Stimulated activated CD8-positive, alpha-beta memory T cell treated with anti-CD3 and anti-CD28 coated beads, Interleukin-15, amount 100 ng/mL, for 24 hours (primary cell): ENCODE measurements at regions not wholly inside any gene's neighbourhood (a gene's known extent, or its start where the extent isn't known, plus 50 kb on each side); places are given as distances from the start of the nearest gene placed in this dataset.

Source experiments
- DNase-seq: peaks from one replicate; pipeline ENCODE4 v3.0.0-alpha.2; 2020; ENCODE audit warnings: low read depth

DNA sequence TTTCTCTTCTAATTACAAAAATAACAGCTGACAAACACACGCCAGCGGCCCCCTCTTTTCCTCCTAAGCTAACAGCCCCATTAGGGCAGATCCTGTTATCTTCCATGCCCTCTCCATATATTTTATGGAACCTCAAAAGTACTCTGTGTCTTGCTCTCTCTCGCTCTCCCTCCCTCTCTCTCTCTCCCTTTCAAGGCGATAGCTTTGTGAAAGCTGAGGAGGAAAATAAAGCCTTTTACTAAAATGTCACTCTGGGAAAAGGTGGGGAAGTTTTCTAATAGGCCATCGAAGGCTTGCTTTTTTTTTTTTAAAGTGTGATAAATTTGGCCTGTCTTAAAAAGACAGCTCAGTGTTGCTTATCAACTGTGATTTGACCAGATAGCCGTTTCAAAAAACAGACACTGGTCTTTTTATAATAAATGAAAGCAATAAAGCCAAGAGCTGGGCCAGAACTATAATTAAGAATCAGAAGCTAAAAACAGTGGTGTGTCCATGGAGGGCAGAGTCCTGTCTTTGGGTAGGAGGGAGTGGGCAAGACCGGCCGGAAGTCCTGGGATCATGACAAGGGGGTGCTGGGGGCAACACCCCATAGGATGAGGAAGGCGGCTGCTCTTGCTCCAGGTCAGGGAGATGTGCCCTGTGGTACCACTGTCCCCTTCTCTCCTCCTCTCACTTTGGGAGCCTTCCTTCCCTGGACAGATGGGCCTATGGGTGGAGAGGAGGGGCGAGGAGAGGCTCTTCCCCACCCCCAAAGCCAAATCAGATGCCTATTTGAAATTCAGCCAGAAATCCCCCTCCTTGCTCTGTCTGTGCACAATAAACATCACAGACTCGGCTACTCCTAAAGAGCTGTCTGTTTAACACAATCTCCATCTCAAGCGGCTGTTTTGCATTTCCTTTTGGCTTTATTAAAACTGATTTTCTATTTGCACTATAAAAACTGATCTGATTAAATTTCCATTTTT lies 267.2 kb downstream of the BUD13 start:
- no peak for DNase-seq

DNA sequence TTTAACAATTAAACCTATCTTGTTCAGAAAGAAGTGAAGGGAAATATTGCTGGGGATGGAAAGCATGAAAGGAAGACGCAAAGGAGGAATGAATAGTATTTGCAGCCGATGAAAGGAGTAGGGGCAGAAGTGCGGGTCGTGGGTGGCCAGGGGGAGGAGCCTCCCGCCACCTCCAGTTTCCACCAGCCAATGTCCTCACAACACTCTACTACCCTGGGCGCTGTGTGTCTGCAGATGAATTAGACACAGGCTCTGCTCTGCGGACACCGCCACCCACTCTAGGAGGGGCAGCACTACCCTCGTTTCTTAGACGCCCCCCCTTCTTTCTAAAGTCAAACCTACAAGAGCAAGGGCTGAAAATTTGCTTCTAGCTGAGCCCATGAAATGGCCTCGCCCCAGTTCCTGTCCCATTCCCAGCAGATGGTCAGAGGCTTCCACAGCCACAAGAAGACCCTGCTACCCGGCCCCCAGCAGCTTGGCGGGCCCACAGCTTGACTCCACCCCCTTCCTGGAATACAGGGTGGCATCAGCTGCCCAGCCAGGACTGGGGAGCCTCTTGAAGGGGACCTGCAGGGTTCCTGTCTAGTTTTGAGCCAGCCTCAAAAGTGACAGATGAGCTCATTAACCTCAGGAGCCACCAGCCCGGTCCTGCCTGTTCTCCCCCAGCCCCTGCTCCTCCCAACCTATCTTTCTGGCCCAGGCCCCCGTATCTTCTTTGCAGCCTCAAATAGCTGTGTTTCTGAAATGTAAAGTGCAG lies 268.1 kb downstream of the BUD13 start:
- no peak for DNase-seq

GRCh38 chr11:116503216-116504160 lies 269.3 kb downstream of the BUD13 start:
- no peak for DNase-seq

DNA sequence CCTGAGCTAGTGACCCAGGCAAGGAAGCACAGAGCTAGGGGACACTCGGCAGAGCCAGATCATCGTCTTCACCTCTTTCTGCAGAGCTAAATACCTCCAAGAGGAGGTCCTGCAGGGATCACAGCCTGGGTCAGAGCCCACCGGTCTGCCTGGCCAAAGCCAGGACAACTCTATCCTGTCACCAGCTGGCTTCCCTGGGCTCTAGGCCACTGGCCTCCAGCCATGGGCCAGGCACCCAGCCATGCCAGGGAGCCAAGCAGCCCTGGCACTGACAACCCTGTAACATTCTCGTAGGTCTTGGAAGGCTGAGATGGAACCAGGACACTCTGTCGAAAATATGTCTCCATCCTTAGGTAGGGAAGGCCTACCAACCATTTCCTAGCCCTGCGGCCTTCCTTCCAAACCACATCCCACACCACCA lies 270.1 kb downstream of the BUD13 start:
- DNase-seq = no peak

GRCh38 chr11:116501728-116502127 lies 271.1 kb downstream of the BUD13 start:
- DNase-seq = no peak

DNA sequence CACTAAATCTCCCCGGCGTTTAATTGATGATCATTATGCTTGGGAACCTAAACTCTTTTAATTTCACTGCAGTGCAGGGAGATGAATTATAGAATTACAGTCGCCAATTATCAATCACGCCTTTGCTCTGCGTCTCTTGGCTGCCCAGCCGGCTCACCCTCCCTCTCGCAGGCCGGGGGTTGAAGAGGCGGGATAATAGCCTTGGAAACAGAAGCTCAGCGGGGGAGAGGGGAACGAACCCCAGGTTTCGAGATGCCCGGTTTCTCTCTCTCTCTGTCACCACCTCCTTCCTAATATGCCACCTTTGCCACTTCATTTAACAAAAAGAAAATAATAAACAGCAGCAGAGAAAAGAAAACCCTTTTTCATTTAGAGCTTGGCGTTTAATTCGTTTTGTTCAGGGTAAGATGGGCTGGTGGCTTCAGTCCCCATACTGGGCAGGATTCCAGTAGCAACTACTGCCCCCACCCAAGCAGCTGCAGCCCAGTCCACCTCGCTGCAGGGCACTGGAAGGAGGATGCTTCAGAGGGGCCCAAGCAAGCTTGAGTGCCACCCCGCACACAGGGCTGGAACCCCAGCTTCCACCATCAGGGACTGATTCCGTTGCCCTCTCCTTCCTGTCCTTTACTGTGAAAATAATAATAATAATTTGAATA lies 271.7 kb downstream of the BUD13 start:
- no peak for DNase-seq

DNA sequence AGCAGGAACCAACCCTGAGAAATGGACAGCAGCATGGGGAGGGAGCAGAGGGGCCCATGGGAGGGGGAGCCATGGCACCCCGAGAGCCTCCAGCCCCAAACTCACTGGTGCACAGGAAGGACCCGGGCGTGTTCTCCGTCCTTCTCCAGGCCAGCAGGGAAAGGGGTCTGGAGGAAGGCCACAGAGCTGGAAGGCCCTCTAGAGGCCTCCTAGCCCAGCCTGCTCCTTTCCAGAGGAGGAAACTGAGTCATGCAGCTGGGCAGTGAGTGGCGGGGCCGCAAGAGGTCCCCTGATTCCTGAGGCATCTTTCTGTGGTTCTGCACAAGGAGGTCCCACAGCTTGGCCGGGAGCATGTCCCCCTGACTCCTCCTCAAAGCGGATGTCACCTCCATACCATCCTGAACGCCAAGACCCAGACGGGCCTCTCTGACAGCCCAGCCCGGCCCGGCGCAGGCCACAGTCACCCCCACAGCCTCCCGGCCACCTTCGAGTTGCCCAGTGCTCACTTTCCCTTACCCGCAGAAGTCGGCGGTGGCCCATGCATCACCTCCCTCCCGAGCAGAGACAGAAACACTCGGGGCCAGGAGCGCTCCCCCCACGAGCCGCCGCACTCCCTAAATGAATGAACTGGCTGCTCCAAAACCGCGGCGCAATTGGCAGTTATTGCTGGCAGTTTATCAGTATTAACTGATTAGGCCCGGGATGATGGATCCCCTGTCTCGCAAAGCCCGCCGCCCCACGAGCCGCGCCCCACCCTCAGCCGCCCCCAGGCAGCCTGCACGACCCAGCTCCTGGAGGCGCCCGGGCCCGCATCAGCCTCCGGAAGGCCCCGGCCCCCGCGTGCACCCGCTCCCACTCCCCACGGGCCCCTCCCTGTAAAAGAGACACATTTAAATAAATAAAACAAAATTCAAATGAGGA lies 272.5 kb downstream of the BUD13 start:
- DNase-seq = no peak

- DNase-seq = peak; percentile 10
Measured at GRCh38 chr11:116499396-116500003, 273.3 kb downstream of the BUD13 start.

DNA sequence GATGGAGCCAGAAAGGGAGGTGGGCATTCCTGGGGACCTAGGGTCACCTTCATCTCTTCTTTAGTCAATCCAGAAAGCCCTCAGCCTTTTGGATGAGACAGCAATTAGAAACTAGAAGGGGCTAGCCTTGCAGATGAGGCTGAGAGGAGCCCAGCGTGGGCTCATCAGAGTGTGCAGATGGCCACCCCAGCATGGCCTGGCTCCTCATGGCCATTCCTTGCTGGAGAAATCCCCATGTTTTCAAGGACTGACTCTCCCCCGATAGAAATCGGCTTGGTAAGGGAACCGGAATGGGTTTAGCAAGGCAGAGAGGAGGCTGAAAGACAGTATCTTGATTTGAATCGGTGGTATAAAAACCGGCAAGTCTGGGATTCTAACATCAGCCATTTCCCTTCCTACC lies 274.6 kb downstream of the BUD13 start:
- no peak for DNase-seq

- DNase-seq = no peak
Measured at GRCh38 chr11:116492600-116492999, 280.2 kb downstream of the BUD13 start.

GRCh38 chr11:116488836-116489389 lies 283.9 kb downstream of the BUD13 start:
- DNase-seq = no peak

- no peak for DNase-seq
Measured at GRCh38 chr11:116485425-116485824, 287.4 kb downstream of the BUD13 start.

GRCh38 chr11:116482716-116483115 lies 290.1 kb downstream of the BUD13 start:
- DNase-seq = no peak

DNA sequence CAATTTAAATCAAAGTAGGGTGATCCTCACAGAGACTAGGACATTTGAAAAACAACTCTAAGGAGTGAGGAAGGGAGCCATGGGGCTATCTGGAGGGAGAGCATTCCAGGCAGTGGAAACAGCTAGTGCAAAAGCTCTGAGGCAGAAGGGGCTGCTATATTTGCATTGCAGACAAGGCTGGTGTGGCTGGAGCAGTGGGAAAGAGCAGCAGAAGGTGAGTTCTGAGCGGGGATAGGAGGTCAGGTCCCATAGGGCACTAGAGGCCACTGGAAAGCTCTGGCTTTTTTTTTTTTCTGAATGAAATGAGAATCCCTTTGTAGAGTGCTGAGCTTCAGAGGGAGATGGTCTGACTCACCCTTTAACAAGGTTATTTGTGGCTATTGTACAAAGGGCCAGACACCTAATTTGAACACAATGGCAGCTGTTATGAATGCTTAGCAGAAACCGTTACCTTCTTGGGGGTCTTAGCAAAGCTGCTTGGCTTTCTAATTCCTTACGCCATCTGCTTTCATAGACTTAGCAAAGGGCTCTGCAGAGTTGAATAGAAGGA lies 291.6 kb downstream of the BUD13 start:
- no peak for DNase-seq

DNA sequence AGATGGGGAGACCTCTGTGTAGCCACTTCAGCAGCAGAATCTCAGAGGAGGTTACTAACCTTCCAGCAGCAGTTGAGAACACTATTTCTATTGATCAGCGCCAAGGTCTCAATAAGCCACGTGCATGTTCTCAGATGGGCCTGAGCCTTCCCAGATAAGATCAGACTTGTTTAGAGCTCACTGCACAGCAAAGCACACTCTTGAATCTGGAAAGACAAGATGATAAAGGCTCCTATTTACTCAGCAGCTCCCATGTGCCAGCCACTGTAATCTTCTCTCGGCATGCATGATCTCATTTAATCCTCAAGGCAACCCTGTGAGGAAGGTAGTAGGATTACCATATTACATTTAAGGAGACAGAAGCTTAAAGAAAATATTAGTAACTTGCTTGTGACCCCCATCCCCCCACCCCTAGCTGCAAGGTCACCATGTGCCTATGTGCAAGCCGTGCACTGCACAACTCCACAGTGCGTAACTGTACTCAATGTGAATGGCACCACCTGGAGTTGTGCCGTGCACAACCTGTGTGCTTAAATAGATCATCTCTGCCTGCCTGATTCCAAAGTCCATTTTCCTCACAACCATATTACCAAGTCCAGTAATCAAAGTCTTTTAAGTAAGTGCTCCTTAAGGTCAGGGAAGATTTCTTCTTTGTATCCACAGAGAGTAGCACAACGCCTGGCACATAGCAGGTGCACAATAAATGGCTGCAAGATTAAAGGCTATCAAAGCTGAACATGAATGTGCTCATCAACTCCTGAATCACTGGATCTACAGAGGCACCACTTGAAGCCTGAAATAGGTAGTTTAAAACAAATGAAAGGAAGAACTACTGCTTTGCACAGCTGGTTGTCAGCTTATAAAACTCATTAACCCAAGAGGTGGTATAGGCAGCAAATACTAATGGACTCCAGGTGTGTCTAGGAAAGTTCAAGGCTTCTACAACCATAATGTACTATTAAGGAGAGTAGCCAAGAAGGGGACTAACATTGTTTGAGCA lies 293.8 kb downstream of the BUD13 start:
- no peak for DNase-seq

GRCh38 chr11:116478205-116478604 lies 294.6 kb downstream of the BUD13 start:
- no peak for DNase-seq

DNA sequence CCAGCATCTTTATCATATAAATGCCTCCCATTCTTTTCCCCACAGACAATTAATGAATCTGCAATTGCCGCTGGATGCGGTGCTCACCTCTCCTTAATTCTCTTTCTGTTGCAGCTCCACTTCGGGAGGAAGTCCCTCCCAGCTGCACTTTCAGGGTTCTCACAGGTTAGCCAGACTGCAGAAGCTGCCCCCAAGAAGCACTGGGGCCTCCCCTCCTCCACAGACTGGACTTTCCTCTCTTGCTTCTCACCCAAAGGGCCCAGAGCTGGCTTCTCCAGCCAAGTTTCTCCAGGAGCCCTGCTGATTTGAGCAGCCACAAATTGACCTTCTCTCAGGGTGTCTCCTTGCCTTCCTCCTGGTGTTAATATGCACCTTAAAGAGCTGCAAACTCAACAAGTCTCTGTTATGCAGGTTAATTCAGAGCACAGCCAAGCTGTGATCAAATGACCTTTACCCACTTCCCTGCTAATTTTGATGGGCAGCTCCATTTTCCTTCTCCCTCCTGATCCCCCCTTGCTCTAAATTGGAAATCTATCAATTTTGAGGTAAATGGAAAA lies 298.9 kb downstream of the BUD13 start:
- no peak for DNase-seq
